SK-N-DZ (cell line): ENCODE measurements at regions not wholly inside any gene's neighbourhood (a gene's known extent, or its start where the extent isn't known, plus 50 kb on each side); places are given as distances from the start of the nearest gene placed in this dataset.

Experiments used
- DNase-seq: peaks from one replicate; pipeline ENCODE4 v3.0.0-alpha.2; 2015; ENCODE audit warnings: low spot score

- no peak for DNase-seq
These were observed 298.6 kb downstream of the PARP8 start for GRCh38 chr5:50964746-50965653.

- no peak for DNase-seq
These were observed 299.4 kb downstream of the PARP8 start for GRCh38 chr5:50965654-50966375.

GRCh38 chr5:50967009-50967562, 300.6 kb downstream of the PARP8 start:
- no peak for DNase-seq

- DNase-seq: no peak
These were observed 301.3 kb downstream of the PARP8 start for GRCh38 chr5:50967563-50968355.

GRCh38 chr5:50968356-50969149, 302.1 kb downstream of the PARP8 start:
- no peak for DNase-seq

- DNase-seq: no peak
These were observed 303.0 kb downstream of the PARP8 start for GRCh38 chr5:50969151-50970031.

GRCh38 chr5:50975840-50976239, 309.4 kb downstream of the PARP8 start:
- DNase-seq: no peak

GRCh38 chr5:50978924-50979323, 312.5 kb downstream of the PARP8 start:
- DNase-seq: no peak

GRCh38 chr5:50984640-50985039, 318.2 kb downstream of the PARP8 start:
- no peak for DNase-seq

GRCh38 chr5:50990296-50990924, 324.0 kb downstream of the PARP8 start:
- DNase-seq: no peak

GRCh38 chr5:50995285-50995942, 329.0 kb downstream of the PARP8 start:
- DNase-seq: no peak

- no peak for DNase-seq
These were observed 334.9 kb downstream of the PARP8 start for GRCh38 chr5:51001227-51001923.

- no peak for DNase-seq
These were observed 335.9 kb downstream of the PARP8 start for GRCh38 chr5:51002368-51002767.

- DNase-seq: no peak
These were observed 346.6 kb downstream of the PARP8 start for GRCh38 chr5:51013036-51013435.

GRCh38 chr5:51018423-51018822, 352.0 kb downstream of the PARP8 start:
- DNase-seq: no peak

GRCh38 chr5:51024263-51024662, 357.8 kb downstream of the PARP8 start:
- no peak for DNase-seq

- DNase-seq: no peak
These were observed 356.0 kb upstream of the ISL1 start for GRCh38 chr5:51027271-51027670.

- no peak for DNase-seq
These were observed 354.9 kb upstream of the ISL1 start for GRCh38 chr5:51028394-51028793.
